K562 (cell line): ENCODE measurements at regions not wholly inside any gene's neighbourhood (a gene's known extent, or its start where the extent isn't known, plus 50 kb on each side); places are given as distances from the start of the nearest gene placed in this dataset.

ENCODE experiments used
- CAMTA2 ChIP-seq: fragments of 250-450 bp; sonication (Bioruptor Pico); conservative IDR thresholded peaks from 2 replicates; pipeline ENCODE4 v1.5.1; 2022
- CUX1 ChIP-seq: fragments of 200-800 bp; sonication (Bioruptor generic); IDR thresholded peaks from 2 replicates; pipeline ENCODE4 v1.6.1; 2016; ENCODE audit warnings: missing genetic modification characterization, missing compliant biosample characterization
- HIVEP1 ChIP-seq: fragments of 250-450 bp; sonication (Bioruptor Pico); IDR thresholded peaks from 2 replicates; pipeline ENCODE4 v1.4.0; 2020; ENCODE audit warnings: mild to moderate bottlenecking
- PREB ChIP-seq: sonication (generic); formaldehyde crosslinking; IDR thresholded peaks from 2 replicates; pipeline ENCODE4 v1.8.1; 2023; ENCODE audit warnings: mild to moderate bottlenecking, missing genetic modification reagents
- RBM17 ChIP-seq: fragments of 200-400 bp; formaldehyde crosslinking; IDR thresholded peaks from 2 replicates; pipeline ENCODE4 v1.6.1; 2017; ENCODE audit warnings: low read depth, mild to moderate bottlenecking, low read length, borderline replicate concordance
- ZNF134 ChIP-seq: fragments of 250-450 bp; sonication (Bioruptor Pico); conservative IDR thresholded peaks from 2 replicates; pipeline ENCODE4 v1.4.0; 2020

- TF ChIP-seq RBM17 (no peak), CAMTA2 (CRISPR knock-in tag) (no peak), HIVEP1 (CRISPR knock-in tag) (no peak), ZNF134 (CRISPR knock-in tag) (no peak), PREB (CRISPR knock-in tag) (no peak), CUX1 (CRISPR knock-in tag) (no peak)
Observed at GRCh38 chr11:100584201-100584985, 102.7 kb upstream of the ARHGAP42 start (continued).
